Aorta (tissue), 5 donors: ENCODE measurements at regions not wholly inside any gene's neighbourhood (a gene's known extent, or its start where the extent isn't known, plus 50 kb on each side); places are given as distances from the start of the nearest gene placed in this dataset.
"Not testable (repeated sequence)": the region's sequence is repeated elsewhere in the genome, so short reads cannot be mapped to it uniquely, and the experiment has no call there.

Experiments
- ATAC-seq: fragments of 200-7000 bp; cut with Tn5 transposase; one replicate; pipeline ENCODE4 v1.9.1; 2022; ENCODE audit warnings: moderate library complexity; ENCODE audit not compliant: low FRiP score
- DNase-seq, 2 donors: peaks; one replicate each; pipeline ENCODE4 v3.0.0-alpha.2; 2020
- H3K27ac ChIP-seq, 2 donors: one replicate each; pipeline ENCODE4 v1.5.1; 2013; ENCODE audit warnings: low read length in 2 of 2, mild to moderate bottlenecking in 2 of 2, moderate library complexity in 2 of 2, control low read depth in 1 of 2, inconsistent platforms in 1 of 2, low read depth in 1 of 2
- H3K27me3 ChIP-seq, 2 donors: one replicate each; pipeline ENCODE4 v1.6.1; 2013; ENCODE audit warnings: control low read depth in 1 of 2, low read length in 1 of 2, mild to moderate bottlenecking in 1 of 2, moderate library complexity in 1 of 2; ENCODE audit not compliant: insufficient read depth in 2 of 2, control insufficient read depth in 1 of 2
- H3K36me3 ChIP-seq, 2 donors: one replicate each; pipeline ENCODE4 v1.6.1; 2013; ENCODE audit warnings: control low read depth in 1 of 2, low read length in 1 of 2, mild to moderate bottlenecking in 1 of 2; ENCODE audit not compliant: insufficient read depth in 2 of 2, control insufficient read depth in 1 of 2
- H3K4me1 ChIP-seq, 2 donors: one replicate each; pipeline ENCODE4 v1.6.1; 2013; ENCODE audit warnings: low read length in 2 of 2, control low read depth in 1 of 2, mild to moderate bottlenecking in 1 of 2, moderate library complexity in 1 of 2; ENCODE audit not compliant: insufficient read depth in 2 of 2, control insufficient read depth in 1 of 2
- H3K4me3 ChIP-seq, 2 donors: one replicate each; pipeline ENCODE4 v1.5.1; 2013; ENCODE audit warnings: low read length in 2 of 2, control low read depth in 1 of 2, mild to moderate bottlenecking in 1 of 2
- H3K9me3 ChIP-seq: one replicate; pipeline ENCODE4 v1.6.1; 2013; ENCODE audit warnings: mild to moderate bottlenecking, low read length; ENCODE audit not compliant: control insufficient read depth
- WGBS, 2 donors: extraction: QIAGEN DNeasy Blood & Tissue Kit; methylation state at CpG; one replicate each; pipeline ENCODE4 v1.1.7; 2013; 5-methylcytosine and 5-hydroxymethylcytosine counted together
- intact Hi-C, 2 donors: fragments of 100-400 bp; cut with DNase I; formaldehyde crosslinking; loops; one replicate each; pipeline versions ENCODE4 v1.14.2 to v1.15.0; 2022
- donor health status: healthy with polysubstance abuse.
- donor health status: Bipolar disorder and iron deficiency.
- donor health status: DM: no; HTN: no; CAD: no.
- donor health status: DM: no; HTN: no; CAD: no.
- donor health status: DM: yes; HTN: yes; CAD: no.

DNA sequence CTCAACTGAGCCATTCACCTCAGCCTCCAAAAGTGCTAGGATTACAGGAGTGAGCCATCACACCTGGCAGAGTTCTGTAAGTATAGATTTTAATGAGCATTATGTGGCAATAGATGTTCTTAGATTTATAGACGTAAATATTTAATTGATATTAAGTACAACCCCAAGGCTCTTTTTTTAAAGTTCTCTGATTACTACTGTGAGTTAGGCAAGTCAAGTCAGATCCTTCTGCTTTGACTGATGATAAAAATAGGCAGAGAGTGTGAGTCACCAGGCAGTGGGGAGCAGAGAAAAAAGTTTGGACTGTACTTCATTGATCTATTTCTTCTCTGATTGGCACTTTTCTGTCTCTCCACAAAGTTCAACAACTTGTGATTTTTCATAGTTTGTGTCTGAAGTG is 1379.9 kb downstream of the UQCRFS1 start:
- WGBS, 2 donors = 0 to 90% methylated on average over 1 of the region's 1 CpG
- H3K27me3 ChIP-seq = no peaks in the 10 kb centered on the region

GRCh38 chr19:27828829-27829228 is 1384.1 kb downstream of the UQCRFS1 start:
- DNase-seq (no peak), ATAC-seq (no peak)
- Histone ChIP-seq H3K4me3 (no peak overlapping the region), H3K9me3 (peaks cover 6% of the 10 kb centered on the region), H3K27ac (no peak overlapping the region), H3K27me3 (no peaks in the 10 kb centered on the region), H3K36me3 (peaks cover 0 to 2% of the 10 kb centered on the region in 2 donors), H3K4me1 (no peaks in the 10 kb centered on the region)
- WGBS, 2 donors = 83 to 87% methylated on average over 3 of the region's 3 CpGs
- intact Hi-C loops = no loop called here

More for the DNA sequence above, 1379.9 kb downstream of the UQCRFS1 start:
- H3K4me3 ChIP-seq = no peak overlapping the region
- peaks cover 6% of the 10 kb centered on the region for H3K9me3 ChIP-seq
- intact Hi-C loops = no loop called here
- no peaks in the 10 kb centered on the region for H3K36me3 ChIP-seq
- ATAC-seq (no peak), DNase-seq (no peak)
- no peaks in the 10 kb centered on the region for H3K4me1 ChIP-seq
- H3K27ac ChIP-seq = no peak overlapping the region

DNA sequence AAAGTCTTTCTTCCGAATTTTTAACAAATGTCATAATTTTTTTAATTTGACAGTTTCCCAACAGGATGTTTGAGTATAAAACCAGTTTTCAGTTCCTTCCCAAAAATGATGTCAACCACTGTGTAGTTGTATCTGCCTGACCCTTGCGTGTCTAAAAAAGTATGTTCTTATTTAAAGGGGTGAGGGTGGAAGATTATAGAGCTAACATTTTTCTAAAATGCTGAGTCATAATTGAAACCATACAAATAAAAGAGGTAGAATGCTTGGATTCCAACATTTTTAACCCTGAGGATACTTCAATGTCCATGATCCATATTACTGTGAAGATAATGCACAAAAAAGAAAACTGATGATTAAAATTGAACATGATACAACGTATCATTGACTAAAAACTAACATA is 1388.8 kb downstream of the UQCRFS1 start:
- Histone ChIP-seq H3K27ac (no peak overlapping the region), H3K36me3 (peaks cover 0 to 2% of the 10 kb centered on the region in 2 donors), H3K4me3 (no peak overlapping the region), H3K27me3 (no peaks in the 10 kb centered on the region), H3K9me3 (peaks cover 11% of the 10 kb centered on the region), H3K4me1 (no peaks in the 10 kb centered on the region)
- no peak for DNase-seq
- WGBS, 2 donors = 83 to 84% methylated on average over 3 of the region's 3 CpGs
- intact Hi-C loops = no loop called here
- no peak for ATAC-seq

DNA sequence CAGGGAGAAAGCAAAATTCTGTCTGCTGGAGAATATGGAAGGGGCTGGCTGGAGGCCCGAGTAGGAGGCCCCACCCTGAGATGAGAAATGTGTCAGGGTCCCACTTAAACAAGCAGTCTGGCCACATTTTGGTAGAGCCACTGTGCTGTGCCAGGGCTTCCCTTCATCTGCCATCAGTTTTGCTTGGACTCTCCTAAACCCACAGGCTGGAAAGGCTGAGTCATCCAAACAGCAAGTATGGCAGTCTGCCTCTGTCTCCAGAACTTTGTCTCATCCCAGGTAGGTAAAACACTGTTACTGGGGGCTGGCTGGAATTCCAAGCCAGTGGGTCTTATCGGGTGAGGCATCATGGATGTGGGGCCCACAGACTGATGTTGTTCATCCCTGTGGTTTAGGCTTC is 1390.6 kb downstream of the UQCRFS1 start:
- Histone ChIP-seq H3K27ac (no peak overlapping the region), H3K4me1 (no peaks in the 10 kb centered on the region), H3K9me3 (peaks cover 7% of the 10 kb centered on the region), H3K4me3 (no peak overlapping the region), H3K27me3 (no peaks in the 10 kb centered on the region), H3K36me3 (no peaks in the 10 kb centered on the region)
- DNase-seq (no peak), ATAC-seq (no peak)
- 48 to 82% methylated on average over 2 of the region's 2 CpGs for WGBS, 2 donors
- intact Hi-C loops = no loop called here

- Histone ChIP-seq H3K4me1 (no peaks in the 10 kb centered on the region), H3K36me3 (no peaks in the 10 kb centered on the region), H3K27me3 (no peaks in the 10 kb centered on the region), H3K4me3 (no peak overlapping the region), H3K27ac (no peak overlapping the region), H3K9me3 (peaks cover 7% of the 10 kb centered on the region)
- DNase-seq (no peak), ATAC-seq (no peak)
- intact Hi-C loops = no loop called here
These were observed 1391.4 kb downstream of the UQCRFS1 start for GRCh38 chr19:27821418-27822018.

DNA sequence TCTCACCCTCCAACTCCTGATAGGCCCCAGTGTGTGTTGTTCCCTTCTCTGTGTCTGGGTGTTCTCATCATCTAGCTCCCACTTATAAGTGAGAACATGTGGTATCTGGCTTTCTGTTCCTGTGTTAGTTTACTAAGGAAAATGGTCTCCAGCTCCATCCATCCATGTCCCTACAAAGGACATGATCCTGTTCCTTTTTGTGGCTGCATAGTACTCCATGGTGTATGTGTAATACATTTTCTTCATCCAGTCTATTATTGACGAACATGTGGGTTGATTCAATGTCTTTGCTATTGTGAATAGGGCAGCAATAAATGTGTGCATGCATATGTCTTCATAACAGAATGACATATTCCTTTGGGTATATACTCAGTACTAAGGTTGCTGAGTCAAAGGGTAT is 1397.0 kb downstream of the UQCRFS1 start:
- 75 to 87% methylated on average over 1 of the region's 1 CpG for WGBS, 2 donors
- Histone ChIP-seq H3K36me3 (no peaks in the 10 kb centered on the region), H3K27ac (no peak overlapping the region), H3K4me1 (no peaks in the 10 kb centered on the region), H3K4me3 (no peak overlapping the region), H3K9me3 (peaks cover 3% of the 10 kb centered on the region), H3K27me3 (no peaks in the 10 kb centered on the region)
- ATAC-seq = no peak
- DNase-seq = no peak
- intact Hi-C loops = no loop called here

DNA sequence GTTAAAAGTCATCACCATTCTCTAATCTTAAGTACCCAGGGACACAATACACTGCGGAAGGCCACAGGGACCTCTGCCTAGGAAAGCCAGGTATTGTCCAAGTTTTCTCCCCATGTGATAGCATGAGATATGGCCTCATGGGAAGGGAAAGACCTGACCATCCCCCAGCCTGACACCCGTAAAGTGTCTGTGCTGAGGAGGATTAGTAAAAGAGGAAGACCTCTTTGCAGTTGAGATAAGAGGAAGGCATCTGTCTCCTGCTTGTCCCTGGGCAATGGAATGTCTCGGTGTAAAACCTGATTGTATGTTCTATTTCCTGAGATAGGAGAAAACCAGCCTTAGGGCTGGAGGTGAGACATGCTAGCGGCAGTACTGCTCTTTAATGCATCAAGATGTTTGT is 1398.1 kb downstream of the UQCRFS1 start:
- DNase-seq, H3K4me1 ChIP-seq, H3K27ac ChIP-seq, H3K4me3 ChIP-seq, intact Hi-C loops, H3K36me3 ChIP-seq, H3K27me3 ChIP-seq, H3K9me3 ChIP-seq, ATAC-seq: not testable (repeated sequence)
- WGBS, 2 donors = 89 to 94% methylated on average over 4 of the region's 4 CpGs

DNA sequence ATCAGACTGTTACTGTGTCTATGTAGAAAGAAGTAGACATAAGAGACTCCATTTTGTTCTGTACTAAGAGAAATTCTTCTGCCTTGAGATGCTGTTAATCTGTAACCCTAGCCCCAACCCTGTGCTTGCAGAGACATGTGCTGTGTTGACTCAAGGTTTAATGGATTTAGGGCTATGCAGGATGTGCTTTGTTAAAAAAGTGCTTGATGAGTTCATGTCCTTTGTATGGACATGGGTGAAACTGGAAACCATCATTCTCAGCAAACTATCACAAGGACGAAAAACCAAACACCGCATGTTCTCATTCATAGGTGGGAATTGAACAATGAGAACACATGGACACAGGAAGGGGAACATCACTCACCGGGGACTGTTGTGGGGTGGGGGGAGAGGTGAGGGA is 1398.7 kb downstream of the UQCRFS1 start:
- ATAC-seq = not testable (repeated sequence)
- WGBS, 2 donors = 94 to 97% methylated on average over 3 of the region's 3 CpGs

DNA sequence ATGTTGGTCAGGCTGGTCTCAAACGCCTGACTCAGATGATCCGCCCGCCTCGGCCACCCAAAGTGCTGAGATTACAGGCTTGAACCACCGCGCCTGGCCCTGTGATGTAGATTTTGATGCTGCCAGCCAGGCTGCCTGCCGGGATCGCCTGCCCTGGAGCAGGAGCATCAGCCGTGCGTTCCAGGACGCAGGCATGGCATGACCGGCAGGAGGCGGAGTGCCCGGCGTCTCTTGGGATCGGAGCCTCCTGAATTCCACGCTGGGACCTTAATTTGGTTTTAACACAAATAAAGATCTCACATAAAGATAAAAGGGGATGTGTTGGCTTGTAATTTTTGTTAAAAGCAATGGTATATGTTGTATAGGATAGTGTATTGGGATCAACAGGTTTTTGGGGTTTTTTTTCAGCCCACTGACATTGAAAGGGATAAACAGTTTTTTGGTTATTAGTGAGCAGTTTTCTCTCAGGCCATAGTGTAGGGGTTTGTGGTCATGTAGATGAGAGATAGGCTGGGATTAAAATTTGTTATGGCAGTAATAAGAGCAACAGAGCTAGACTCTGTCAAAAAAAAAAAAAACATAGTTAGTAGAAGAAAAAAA is 1406.4 kb downstream of the UQCRFS1 start:
- WGBS, 2 donors = 93 to 95% methylated on average over 16 to 17 of the region's 17 CpGs

More for the DNA sequence above, 1398.7 kb downstream of the UQCRFS1 start:
- DNase-seq, H3K27me3 ChIP-seq, H3K9me3 ChIP-seq, intact Hi-C loops, H3K36me3 ChIP-seq, H3K4me1 ChIP-seq, H3K4me3 ChIP-seq, H3K27ac ChIP-seq: not testable (repeated sequence)

More for the DNA sequence above, 1406.4 kb downstream of the UQCRFS1 start:
- Histone ChIP-seq H3K27ac (no peak overlapping the region), H3K4me1 (no peaks in the 10 kb centered on the region), H3K4me3 (no peak overlapping the region), H3K27me3 (no peaks in the 10 kb centered on the region), H3K36me3 (no peaks in the 10 kb centered on the region), H3K9me3 (no peaks in the 10 kb centered on the region)
- no peak for ATAC-seq
- DNase-seq = no peak
- intact Hi-C loops = no loop called here
